Hepatocyte (in vitro differentiated cells): ENCODE measurements at regions not wholly inside any gene's neighbourhood (a gene's known extent, or its start where the extent isn't known, plus 50 kb on each side); places are given as distances from the start of the nearest gene placed in this dataset.

Experiments
- DNase-seq: peaks from one replicate; pipeline ENCODE4 v3.0.0-alpha.2; 2016; ENCODE audit warnings: low spot score
- H2AFZ ChIP-seq: fragments of 200-600 bp; sonication (generic); 2 replicates; pipeline ENCODE4 v1.6.0; 2016; ENCODE audit warnings: antibody characterized with exemption, mild to moderate bottlenecking
- H3K27ac ChIP-seq: fragments of 200-600 bp; sonication (generic); 2 replicates; pipeline ENCODE4 v1.5.1; 2016; ENCODE audit warnings: mild to moderate bottlenecking
- H3K27me3 ChIP-seq: fragments of 200-600 bp; sonication (generic); 2 replicates; pipeline ENCODE4 v1.6.1; 2016
- H3K36me3 ChIP-seq: fragments of 200-600 bp; sonication (generic); replicated peaks from 2 replicates; pipeline ENCODE4 v1.5.1; 2016; ENCODE audit warnings: low read depth; ENCODE audit not compliant: insufficient read depth
- H3K4me1 ChIP-seq: fragments of 200-600 bp; sonication (generic); 2 replicates; pipeline ENCODE4 v1.5.1; 2016; ENCODE audit warnings: mild to moderate bottlenecking, moderate library complexity; ENCODE audit not compliant: insufficient read depth
- H3K4me2 ChIP-seq: fragments of 200-600 bp; sonication (generic); 2 replicates; pipeline ENCODE4 v1.6.0; 2016
- H3K4me3 ChIP-seq: fragments of 200-600 bp; sonication (generic); 2 replicates; pipeline ENCODE4 v1.5.1; 2016; ENCODE audit warnings: mild to moderate bottlenecking
- H3K79me2 ChIP-seq: fragments of 200-600 bp; sonication (generic); 2 replicates; pipeline ENCODE4 v1.6.0; 2017; ENCODE audit warnings: mild to moderate bottlenecking
- H3K9me2 ChIP-seq: fragments of 200-600 bp; sonication (generic); replicated peaks from 2 replicates; pipeline ENCODE4 v1.6.0; 2017; ENCODE audit warnings: mild to moderate bottlenecking; ENCODE audit not compliant: insufficient read depth
- H3K9me3 ChIP-seq: fragments of 200-600 bp; sonication (generic); 2 replicates; pipeline ENCODE4 v1.5.1; 2016; ENCODE audit warnings: low read depth, mild to moderate bottlenecking
- H4K20me1 ChIP-seq: fragments of 200-600 bp; sonication (generic); 2 replicates; pipeline ENCODE4 v1.6.0; 2016; ENCODE audit warnings: mild to moderate bottlenecking; ENCODE audit not compliant: insufficient read depth, poor library complexity, severe bottlenecking
- CTCF ChIP-seq: fragments of 200-600 bp; sonication (generic); IDR thresholded peaks from 2 replicates; pipeline ENCODE4 v1.5.1; 2016; ENCODE audit warnings: antibody characterized with exemption, mild to moderate bottlenecking; ENCODE audit not compliant: poor library complexity
- EZH2 ChIP-seq: fragments of 200-600 bp; sonication (generic); IDR thresholded peaks from 2 replicates; pipeline ENCODE4 v1.6.1; 2016; ENCODE audit warnings: antibody characterized with exemption, mild to moderate bottlenecking, borderline replicate concordance
- EZH2phosphoT487 ChIP-seq: fragments of 200-600 bp; sonication (generic); IDR thresholded peaks from one replicate; pipeline ENCODE4 v1.6.1; 2018; ENCODE audit warnings: antibody characterized with exemption, mild to moderate bottlenecking, low read depth, moderate library complexity; ENCODE audit not compliant: unreplicated experiment, severe bottlenecking
- WGBS: methylation state at CpG from one replicate; pipeline ENCODE4 v1.1.6; 2016; ENCODE audit warnings: low lambda C conversion rate; ENCODE audit errors: missing lambda C conversion rate; 5-methylcytosine and 5-hydroxymethylcytosine counted together

GRCh38 chr12:112734859-112735695, 56.5 kb upstream of the RPH3A start:
- no peaks in the 10 kb centered on the region for H3K4me1 ChIP-seq
- H3K9me2 ChIP-seq = no peaks in the 10 kb centered on the region
- WGBS = 63% methylated on average over 12 of the region's 12 CpGs
- H3K9me3 ChIP-seq = no peaks in the 10 kb centered on the region
- H3K27ac ChIP-seq = no peak overlapping the region
- H3K4me3 ChIP-seq = no peak overlapping the region
- H3K36me3 ChIP-seq = no peaks in the 10 kb centered on the region
- no peaks in the 10 kb centered on the region for H3K79me2 ChIP-seq
- no peak for DNase-seq
- H3K4me2 ChIP-seq = no peak overlapping the region
- TF ChIP-seq CTCF = no peak
- TF ChIP-seq EZH2phosphoT487 = no peak
- TF ChIP-seq EZH2 = no peak
- H4K20me1 ChIP-seq = no peaks in the 10 kb centered on the region
- peaks cover 21% of the 10 kb centered on the region for H3K27me3 ChIP-seq
- no peak overlapping the region for H2AFZ ChIP-seq

GRCh38 chr12:112738531-112738930, 53.0 kb upstream of the RPH3A start:
- no peak overlapping the region for H2AFZ ChIP-seq
- no peak overlapping the region for H3K4me2 ChIP-seq
- no peaks in the 10 kb centered on the region for H3K79me2 ChIP-seq
- H3K27ac ChIP-seq = no peak overlapping the region
- WGBS = 60% methylated on average over 3 of the region's 3 CpGs
- H3K4me3 ChIP-seq = no peak overlapping the region
- peaks cover 29% of the 10 kb centered on the region for H3K27me3 ChIP-seq
- no peaks in the 10 kb centered on the region for H4K20me1 ChIP-seq
- DNase-seq = no peak
- H3K36me3 ChIP-seq = no peaks in the 10 kb centered on the region
- H3K9me3 ChIP-seq = no peaks in the 10 kb centered on the region
- no peaks in the 10 kb centered on the region for H3K9me2 ChIP-seq
- no peak for TF ChIP-seq CTCF
- no peak for TF ChIP-seq EZH2phosphoT487
- TF ChIP-seq EZH2 = no peak
- no peaks in the 10 kb centered on the region for H3K4me1 ChIP-seq

- TF ChIP-seq CTCF (no peak), EZH2 (no peak), EZH2phosphoT487 (no peak)
- DNase-seq = no peak
- H3K27ac ChIP-seq = no peak overlapping the region
Measured at GRCh38 chr12:112740387-112740934, 51.1 kb upstream of the RPH3A start.

More at GRCh38 chr12:112740387-112740934, 51.1 kb upstream of the RPH3A start:
- no peak overlapping the region for H2AFZ ChIP-seq
- no peaks in the 10 kb centered on the region for H3K4me1 ChIP-seq
- H4K20me1 ChIP-seq = no peaks in the 10 kb centered on the region
- H3K9me3 ChIP-seq = no peaks in the 10 kb centered on the region
- no peak overlapping the region for H3K4me3 ChIP-seq
- 89% methylated on average over 3 of the region's 3 CpGs for WGBS
- H3K9me2 ChIP-seq = no peaks in the 10 kb centered on the region
- no peaks in the 10 kb centered on the region for H3K36me3 ChIP-seq
- H3K79me2 ChIP-seq = no peaks in the 10 kb centered on the region
- H3K27me3 ChIP-seq = peaks cover 33% of the 10 kb centered on the region
- no peak overlapping the region for H3K4me2 ChIP-seq
